ENCODE measurements at regions not wholly inside any gene's neighbourhood (a gene's known extent, or its start where the extent isn't known, plus 50 kb on each side); places are given as distances from the start of the nearest gene placed in this dataset.

GRCh38 chr5:2487152-2487763, 264.2 kb downstream of the IRX2 start:
- Histone ChIP-seq H3K27me3 (no peaks in the 10 kb centered on the region), H3K4me3 (no peak overlapping the region), H3K4me1 (no peaks in the 10 kb centered on the region), H3K9ac (ENCODE audit: low read depth in 2 of 2, low read length in 2 of 2) (no peak overlapping the region), H3K9me3 (no peaks in the 10 kb centered on the region), H3K27ac (no peak overlapping the region), H3K36me3 (no peaks in the 10 kb centered on the region)
- intact Hi-C loops (cut with DNase I) = no loop called here
- no peak for TF ChIP-seq CTCF (IDR thresholded peaks at IDR 0.05)
- DNase-seq = no peak

- H3K9me3 ChIP-seq = no peaks in the 10 kb centered on the region
- H3K4me3 ChIP-seq = no peak overlapping the region
- H3K9ac ChIP-seq (ENCODE audit: low read depth in 2 of 2, low read length in 2 of 2) = no peak overlapping the region
- no peaks in the 10 kb centered on the region for H3K4me1 ChIP-seq
- intact Hi-C loops (cut with DNase I) = no loop called here
- H3K27me3 ChIP-seq = no peaks in the 10 kb centered on the region
- H3K27ac ChIP-seq = no peak overlapping the region
- no peak for DNase-seq
- TF ChIP-seq CTCF (IDR thresholded peaks at IDR 0.05) = no peak
- H3K36me3 ChIP-seq = no peaks in the 10 kb centered on the region
Measured at GRCh38 chr5:2486373-2486772, 265.1 kb downstream of the IRX2 start.

GRCh38 chr5:2482778-2483177, 268.7 kb downstream of the IRX2 start:
- Histone ChIP-seq H3K27ac (no peak overlapping the region), H3K4me3 (no peak overlapping the region), H3K9ac (ENCODE audit: low read depth in 2 of 2, low read length in 2 of 2) (no peak overlapping the region), H3K36me3 (no peaks in the 10 kb centered on the region), H3K27me3 (no peaks in the 10 kb centered on the region), H3K9me3 (no peaks in the 10 kb centered on the region), H3K4me1 (no peaks in the 10 kb centered on the region)
- intact Hi-C loops (cut with DNase I) = no loop called here
- DNase-seq = no peak
- no peak for TF ChIP-seq CTCF (IDR thresholded peaks at IDR 0.05)

GRCh38 chr5:2480871-2481270, 270.6 kb downstream of the IRX2 start:
- no peaks in the 10 kb centered on the region for H3K4me1 ChIP-seq
- no peak overlapping the region for H3K9ac ChIP-seq (ENCODE audit: low read depth in 2 of 2, low read length in 2 of 2)
- no peak overlapping the region for H3K27ac ChIP-seq
- H3K9me3 ChIP-seq = no peaks in the 10 kb centered on the region
- no peak for TF ChIP-seq CTCF (IDR thresholded peaks at IDR 0.05)
- H3K27me3 ChIP-seq = no peaks in the 10 kb centered on the region
- no peak overlapping the region for H3K4me3 ChIP-seq
- H3K36me3 ChIP-seq = no peaks in the 10 kb centered on the region
- no peak for DNase-seq
- intact Hi-C loops (cut with DNase I) = no loop called here

- Histone ChIP-seq H3K27ac (no peak overlapping the region), H3K4me1 (no peaks in the 10 kb centered on the region), H3K4me3 (no peak overlapping the region), H3K36me3 (no peaks in the 10 kb centered on the region), H3K9ac (ENCODE audit: low read depth in 2 of 2, low read length in 2 of 2) (no peak overlapping the region), H3K9me3 (no peaks in the 10 kb centered on the region), H3K27me3 (no peaks in the 10 kb centered on the region)
- intact Hi-C loops (cut with DNase I) = no loop called here
- TF ChIP-seq CTCF (IDR thresholded peaks at IDR 0.05) = no peak
- no peak for DNase-seq
Measured at GRCh38 chr5:2475902-2476301, 275.6 kb downstream of the IRX2 start.

All from colonic mucosa (tissue), 4 donors.